WI38 (cell line): ENCODE measurements at regions not wholly inside any gene's neighbourhood (a gene's known extent, or its start where the extent isn't known, plus 50 kb on each side); places are given as distances from the start of the nearest gene placed in this dataset.

Experiments used
- H3K4me3 ChIP-seq: 2 replicates; pipeline ENCODE4 v1.5.1; 2011; ENCODE audit warnings: low read depth, mild to moderate bottlenecking, control low read depth, low read length
- CTCF ChIP-seq: IDR thresholded peaks from 2 replicates; pipeline ENCODE4 v1.5.1; 2012; ENCODE audit warnings: low read depth, mild to moderate bottlenecking, control low read depth, low read length

- H3K4me3 ChIP-seq = no peak overlapping the region
- no peak for TF ChIP-seq CTCF
Measured at GRCh38 chr14:29425705-29426482, 501.8 kb downstream of the PRKD1 start.

GRCh38 chr14:29442696-29443095, 485.0 kb downstream of the PRKD1 start:
- H3K4me3 ChIP-seq = no peak overlapping the region
- no peak for TF ChIP-seq CTCF

- no peak for TF ChIP-seq CTCF
- H3K4me3 ChIP-seq = no peak overlapping the region
Measured at GRCh38 chr14:29444216-29444615, 483.4 kb downstream of the PRKD1 start.

- no peak for TF ChIP-seq CTCF
- H3K4me3 ChIP-seq = no peak overlapping the region
Measured at GRCh38 chr14:29444805-29445204, 482.8 kb downstream of the PRKD1 start.

GRCh38 chr14:29446971-29447370, 480.7 kb downstream of the PRKD1 start:
- TF ChIP-seq CTCF = no peak
- H3K4me3 ChIP-seq = no peak overlapping the region

GRCh38 chr14:29451941-29452340, 475.7 kb downstream of the PRKD1 start:
- H3K4me3 ChIP-seq = no peak overlapping the region
- no peak for TF ChIP-seq CTCF

GRCh38 chr14:29453045-29453444, 474.6 kb downstream of the PRKD1 start:
- TF ChIP-seq CTCF = no peak

More at GRCh38 chr14:29453045-29453444, 474.6 kb downstream of the PRKD1 start:
- no peak overlapping the region for H3K4me3 ChIP-seq
